Effector CD4-positive, alpha-beta T cell (primary cell): ENCODE measurements at regions not wholly inside any gene's neighbourhood (a gene's known extent, or its start where the extent isn't known, plus 50 kb on each side); places are given as distances from the start of the nearest gene placed in this dataset.
"Not testable (repeated sequence)": the region's sequence is repeated elsewhere in the genome, so short reads cannot be mapped to it uniquely, and the experiment has no call there.

Source experiments
- DNase-seq: peaks from one replicate; pipeline ENCODE4 v3.0.0-alpha.2; 2020

DNA sequence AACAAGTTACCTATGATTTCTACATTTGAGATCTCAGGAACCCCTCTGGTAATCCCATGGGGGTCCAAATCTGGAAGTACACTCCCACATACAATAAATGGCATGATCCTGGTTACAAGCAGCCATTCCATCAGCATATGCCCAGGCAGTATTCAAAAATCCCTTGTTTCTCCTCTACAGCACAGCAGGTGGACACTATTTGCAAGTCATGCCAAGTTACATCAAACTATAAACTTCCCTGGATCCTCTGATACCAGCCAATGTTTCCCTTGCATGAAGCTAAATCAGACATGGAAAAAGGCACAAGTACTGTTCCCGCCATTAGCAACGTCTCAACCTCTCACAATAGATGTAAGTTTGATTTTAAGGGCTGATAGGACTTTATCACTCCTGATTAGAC, 134.5 kb upstream of the PRSS16 start:
- DNase-seq = no peak

DNA sequence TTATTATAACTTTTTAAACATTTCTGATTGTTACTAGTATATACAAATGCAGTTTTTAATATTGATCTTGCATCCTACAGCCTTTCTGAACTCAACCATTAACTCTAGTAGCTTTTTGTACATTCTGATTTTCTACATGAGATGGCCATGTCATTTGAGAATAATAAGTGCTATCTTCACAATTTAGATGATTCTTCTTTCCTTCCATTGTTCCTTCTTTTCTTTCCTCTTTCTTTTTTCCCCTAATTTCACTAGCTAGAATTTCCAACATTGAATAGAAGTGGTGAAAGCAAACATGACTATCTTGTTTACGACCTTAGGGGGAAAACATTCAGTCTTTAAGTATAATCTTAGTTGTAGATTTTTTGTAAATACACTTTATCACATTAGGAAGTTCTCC, 128.2 kb upstream of the PRSS16 start:
- no peak for DNase-seq

DNA sequence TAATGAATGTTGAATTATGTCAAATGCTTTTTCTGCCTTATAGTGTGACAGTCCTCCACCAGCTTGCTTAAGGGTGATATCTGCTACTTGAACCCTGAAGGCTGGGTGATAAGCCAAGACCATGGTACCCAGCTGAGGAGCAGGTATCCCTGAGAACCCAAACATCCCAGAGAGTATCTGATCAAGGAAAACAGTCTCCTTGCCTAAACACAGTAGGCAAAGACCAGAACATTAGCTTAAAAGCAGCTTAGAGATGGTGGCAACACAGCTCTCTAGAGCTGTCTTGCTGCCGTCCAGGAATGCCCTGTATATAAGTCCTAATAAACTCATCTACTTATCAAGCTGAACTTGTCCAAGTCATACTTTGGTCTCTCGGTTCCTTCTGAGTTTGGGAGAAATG, 127.7 kb upstream of the PRSS16 start:
- DNase-seq = no peak

DNA sequence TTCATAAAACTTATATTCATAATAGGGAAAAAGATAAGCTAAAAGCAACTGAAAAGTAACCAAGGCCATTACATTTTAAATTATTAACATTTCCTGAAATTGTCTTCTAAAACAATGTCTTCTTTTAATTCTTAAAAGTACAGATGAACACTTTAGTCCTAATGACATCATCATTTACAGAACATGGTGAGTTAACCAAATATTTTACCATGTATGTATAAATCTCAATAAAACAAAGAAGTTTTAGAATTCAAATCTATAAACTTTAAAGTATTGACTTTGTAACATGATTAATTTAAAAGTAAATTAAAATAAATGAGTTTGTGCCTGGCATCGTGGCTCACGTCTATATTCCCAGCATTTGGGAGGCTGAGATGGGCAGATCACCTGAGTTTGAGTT, 125.9 kb upstream of the PRSS16 start:
- DNase-seq = no peak

DNA sequence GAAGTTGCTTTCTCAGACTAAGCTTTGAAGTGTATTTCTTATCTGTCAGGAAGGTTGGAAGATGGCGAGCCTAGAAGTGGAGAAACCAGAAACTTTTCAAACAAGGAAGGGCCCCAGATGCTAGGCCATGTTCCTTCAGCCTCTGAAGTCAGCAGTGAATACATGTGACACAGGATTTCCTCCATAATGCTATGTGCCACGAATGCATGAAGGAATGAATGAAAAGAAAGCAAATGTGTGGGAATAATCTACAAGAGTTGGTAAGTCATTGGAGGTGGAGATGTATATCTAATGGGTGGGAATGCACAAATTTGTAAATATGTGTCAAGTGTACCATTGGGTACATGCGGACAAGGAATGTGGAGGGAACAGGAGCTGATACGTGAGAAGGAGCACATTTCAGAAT, 123.2 kb upstream of the PRSS16 start:
- no peak for DNase-seq

DNA sequence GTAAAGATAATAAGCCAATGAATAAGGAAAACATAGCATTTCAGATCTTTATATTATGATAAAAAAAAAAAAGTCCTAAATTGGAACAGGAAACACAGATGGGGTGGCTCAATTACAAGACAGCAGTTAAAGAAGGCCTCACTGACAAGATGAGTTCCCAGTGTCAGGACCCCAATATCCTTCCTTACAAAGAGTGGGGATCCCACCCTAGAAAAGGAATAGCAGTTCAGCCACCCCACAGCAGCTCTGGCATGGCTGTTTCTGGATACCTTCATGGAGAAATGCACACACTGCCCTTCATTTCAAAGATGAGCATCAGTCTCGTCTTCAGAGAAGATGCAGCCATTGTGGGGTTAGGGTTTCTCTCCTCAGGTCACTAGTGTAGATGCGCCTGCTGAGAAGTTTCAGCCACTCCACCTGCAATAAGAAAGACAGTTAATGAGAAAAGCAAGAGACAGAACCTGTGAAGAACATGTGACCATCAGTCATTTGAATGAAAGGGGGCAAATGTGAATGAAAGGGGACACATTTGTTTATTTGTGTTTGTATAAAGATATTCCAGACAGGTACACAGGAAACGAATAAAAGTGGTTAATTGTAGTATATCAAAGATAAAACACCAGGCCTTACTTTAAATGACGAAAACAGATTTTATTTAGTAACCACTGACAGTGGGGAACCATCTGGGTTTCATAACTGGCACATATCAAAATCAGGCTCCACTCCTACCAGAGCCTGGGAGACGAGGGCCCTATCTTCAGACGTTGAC, 121.3 kb upstream of the PRSS16 start:
- no peak for DNase-seq

DNA sequence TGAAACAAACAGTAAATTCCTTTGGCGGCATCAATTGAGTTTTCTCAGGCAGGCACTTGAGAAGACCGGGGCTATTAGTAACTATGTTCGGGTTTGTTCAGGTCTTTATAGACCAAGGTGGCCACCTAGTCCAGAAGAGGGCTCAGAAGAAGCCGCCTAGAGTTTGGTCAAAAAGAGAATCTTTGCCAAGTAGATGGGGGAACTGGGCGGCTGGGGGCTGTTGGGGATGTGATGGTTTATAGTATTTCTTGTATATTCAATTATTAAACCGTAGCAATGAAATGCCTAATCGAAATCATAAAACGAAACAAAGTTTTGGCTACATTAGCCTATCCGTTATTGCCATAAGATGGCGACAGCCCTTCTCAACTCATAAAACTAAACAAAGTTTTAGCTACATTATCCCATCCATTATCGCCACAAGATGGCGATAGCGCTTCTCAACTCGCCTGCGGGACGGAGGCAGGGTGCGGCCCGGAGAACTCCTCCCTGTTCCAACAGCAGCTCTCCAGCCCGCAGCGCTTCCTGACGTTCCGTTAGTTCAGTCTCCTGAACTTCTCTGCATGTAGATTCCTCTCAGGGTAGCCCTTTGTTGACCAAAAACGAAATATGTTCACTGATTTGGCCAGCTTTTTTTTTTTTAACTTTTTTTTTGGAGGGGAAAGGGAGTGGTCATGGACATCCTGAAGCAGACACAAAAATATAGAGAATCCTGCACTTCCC, 120.5 kb upstream of the PRSS16 start:
- DNase-seq = peak; percentile 77

DNA sequence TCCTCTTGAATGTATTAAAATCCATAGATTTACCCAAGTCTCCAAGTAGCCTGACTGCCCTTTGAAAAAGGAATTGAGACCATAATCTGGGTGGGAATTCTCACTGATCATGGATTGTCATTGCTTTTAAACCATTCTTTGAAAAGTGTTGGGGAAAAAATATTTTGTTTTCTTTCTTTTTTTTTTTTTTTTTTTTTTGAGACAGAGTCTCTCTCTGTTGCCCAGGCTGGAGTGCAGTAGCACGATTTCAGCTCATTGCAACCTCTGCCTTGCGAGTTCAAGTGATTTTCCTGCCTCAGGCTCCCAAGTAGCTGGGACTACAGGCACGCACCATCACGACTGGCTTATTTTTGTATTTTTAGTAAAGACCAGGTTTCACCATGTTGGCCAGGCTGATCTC, 119.6 kb upstream of the PRSS16 start:
- not testable (repeated sequence) for DNase-seq

DNA sequence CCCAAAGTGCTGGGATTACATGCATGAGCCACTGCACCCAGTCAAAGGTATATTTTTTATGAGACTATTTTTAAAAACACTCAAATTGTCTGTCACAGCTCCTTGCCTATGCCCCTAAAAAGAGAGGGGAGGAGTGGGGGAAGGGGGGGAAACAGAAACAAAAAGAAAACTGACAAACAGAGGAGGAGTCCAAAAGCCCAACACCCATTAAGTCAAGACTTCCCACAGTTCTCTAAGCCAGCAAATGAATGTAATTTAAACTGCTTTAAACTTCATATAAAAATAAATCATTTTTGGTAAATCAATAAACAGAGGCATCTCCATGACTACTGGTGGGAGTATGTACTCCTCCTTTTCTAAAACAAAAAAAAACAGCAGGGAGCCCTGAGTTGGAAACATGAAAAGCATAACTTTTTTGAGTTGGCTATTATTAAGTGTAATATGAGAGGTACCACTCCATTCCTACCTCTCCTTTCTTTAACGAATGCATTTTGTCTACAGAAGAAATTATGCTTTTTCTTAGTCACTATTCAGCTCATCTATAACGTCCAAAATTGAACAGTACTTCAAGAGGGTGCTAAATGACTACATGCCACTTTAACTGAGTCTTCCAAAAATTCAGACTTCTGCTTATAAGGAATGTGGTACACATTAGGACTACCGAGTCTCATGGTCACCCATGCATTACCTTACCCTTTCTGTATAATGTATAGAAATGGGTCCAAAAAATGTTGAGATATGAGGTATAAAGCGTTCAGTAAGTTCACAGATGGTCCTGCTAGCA, 119.0 kb upstream of the PRSS16 start:
- DNase-seq = no peak

DNA sequence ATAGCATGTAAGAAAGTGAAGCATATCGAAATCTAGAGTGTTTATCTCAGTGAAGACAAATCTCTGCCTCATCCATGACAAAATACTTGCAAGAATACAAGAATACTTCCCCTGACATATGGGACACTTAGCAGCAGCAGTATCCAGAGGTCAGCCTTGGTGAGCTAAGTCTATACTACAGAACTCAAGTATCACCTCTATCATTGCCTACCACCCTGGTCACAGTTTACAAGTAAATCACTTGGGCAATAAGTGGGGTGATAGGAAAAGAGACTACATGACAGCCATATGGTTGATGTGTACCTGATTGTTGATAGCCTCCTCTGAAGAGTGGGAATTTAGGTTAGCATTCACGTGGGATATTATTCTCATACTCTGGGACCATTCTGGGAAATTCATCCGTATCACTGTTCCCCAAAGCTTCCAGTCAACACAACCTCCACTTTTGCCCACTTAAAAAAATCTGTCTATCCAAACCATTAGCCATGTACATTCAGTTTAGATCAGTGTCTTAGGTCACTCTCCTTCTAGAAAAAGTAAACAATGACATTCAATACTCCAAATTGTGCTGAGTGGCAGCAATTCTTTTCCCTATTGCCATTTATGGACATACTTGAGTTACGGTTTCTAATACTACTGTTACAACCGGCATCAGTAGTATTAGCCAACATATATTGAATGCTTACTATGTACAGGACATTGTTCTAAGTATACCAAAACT, 118.2 kb upstream of the PRSS16 start:
- DNase-seq = no peak

DNA sequence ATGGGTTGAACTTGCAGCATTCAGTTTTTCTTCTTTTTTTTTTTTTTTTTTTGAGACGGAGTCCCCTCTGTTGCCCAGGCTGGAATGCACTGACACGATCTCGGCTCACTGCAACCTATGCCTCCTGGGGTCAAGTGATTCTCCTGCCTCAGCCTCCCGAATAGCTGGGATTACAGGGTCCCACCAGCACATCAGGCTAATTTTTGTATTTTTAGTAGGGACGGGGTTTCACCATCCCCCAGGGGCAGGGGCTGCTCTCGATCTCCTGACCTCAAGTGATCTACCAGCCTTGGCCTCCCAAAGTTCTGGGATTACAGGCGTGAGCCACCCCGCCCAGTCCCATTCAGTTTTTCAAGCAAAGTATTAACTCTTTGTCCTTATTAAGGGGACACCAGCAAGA, 117.6 kb upstream of the PRSS16 start:
- DNase-seq = no peak

DNA sequence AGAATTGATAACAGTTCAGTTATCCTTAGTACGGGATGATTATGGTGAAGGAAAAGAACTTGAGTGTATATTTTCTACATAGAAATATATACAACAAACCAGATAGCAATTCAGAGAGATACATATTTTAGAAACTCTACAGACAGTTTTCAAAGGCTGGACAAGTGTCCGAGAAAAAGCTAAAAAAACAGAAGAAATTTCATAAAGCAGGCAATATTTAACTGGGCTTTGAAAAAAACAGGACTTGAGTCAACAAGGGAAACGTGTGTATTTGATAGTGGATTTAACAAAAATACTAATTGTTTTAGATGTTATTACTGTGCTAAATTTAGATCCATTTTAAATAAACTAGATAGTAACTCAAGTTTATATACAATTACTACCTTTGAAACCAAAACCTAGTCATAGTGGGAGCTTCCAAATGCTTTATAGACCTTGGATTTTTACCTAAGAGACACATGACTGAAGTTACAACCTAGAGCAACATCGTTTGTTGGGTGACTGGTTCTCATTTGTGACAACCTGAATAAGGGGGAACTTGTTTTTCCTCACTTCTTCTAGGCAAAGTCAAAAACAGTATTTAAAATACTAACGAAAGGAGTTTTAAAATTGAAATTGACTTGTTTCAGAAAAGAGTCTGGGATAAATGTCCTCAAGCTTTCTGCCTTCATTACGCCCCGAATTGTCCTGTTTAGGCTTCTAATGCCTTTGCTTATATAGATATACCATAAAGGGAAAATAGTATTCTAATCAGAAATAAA, 116.7 kb upstream of the PRSS16 start:
- DNase-seq = no peak

DNA sequence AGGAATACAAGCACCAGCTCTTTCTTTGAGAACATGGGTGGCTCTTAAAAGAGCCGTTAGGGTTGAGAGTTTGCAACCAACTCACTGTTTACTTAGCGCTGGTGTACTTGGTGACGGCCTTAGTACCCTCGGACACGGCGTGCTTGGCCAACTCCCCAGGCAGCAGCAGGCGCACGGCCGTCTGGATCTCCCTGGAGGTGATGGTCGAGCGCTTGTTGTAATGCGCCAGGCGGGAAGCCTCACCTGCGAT, 115.3 kb upstream of the PRSS16 start:
- DNase-seq = not testable (repeated sequence)

DNA sequence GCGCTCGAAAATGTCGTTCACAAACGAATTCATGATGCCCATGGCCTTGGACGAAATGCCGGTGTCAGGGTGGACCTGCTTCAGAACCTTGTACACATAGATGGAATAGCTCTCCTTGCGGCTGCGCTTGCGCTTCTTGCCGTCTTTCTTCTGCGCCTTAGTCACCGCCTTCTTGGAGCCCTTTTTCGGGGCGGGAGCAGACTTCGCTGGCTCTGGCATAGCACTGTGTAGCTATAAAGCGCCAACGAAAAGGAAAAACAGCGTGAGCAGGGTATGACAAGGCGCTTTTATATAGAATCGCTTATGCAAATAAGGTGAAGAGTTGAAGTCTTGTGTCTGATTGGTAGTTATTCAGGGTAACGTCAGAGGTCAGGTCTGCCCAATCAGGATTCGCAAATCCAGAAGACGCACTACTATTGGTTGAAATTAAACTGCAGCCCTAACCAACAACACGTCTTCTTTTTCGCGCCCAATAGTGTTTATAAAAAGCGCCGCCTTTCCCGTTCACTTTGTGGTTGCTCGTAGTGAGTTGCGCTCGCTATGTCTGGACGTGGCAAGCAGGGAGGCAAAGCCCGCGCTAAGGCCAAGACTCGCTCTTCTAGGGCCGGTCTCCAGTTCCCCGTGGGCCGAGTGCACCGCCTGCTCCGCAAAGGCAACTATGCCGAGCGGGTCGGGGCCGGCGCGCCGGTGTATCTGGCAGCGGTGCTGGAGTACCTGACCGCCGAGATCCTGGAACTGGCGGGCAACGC, 114.8 kb upstream of the PRSS16 start:
- peak; percentile 88 for DNase-seq

DNA sequence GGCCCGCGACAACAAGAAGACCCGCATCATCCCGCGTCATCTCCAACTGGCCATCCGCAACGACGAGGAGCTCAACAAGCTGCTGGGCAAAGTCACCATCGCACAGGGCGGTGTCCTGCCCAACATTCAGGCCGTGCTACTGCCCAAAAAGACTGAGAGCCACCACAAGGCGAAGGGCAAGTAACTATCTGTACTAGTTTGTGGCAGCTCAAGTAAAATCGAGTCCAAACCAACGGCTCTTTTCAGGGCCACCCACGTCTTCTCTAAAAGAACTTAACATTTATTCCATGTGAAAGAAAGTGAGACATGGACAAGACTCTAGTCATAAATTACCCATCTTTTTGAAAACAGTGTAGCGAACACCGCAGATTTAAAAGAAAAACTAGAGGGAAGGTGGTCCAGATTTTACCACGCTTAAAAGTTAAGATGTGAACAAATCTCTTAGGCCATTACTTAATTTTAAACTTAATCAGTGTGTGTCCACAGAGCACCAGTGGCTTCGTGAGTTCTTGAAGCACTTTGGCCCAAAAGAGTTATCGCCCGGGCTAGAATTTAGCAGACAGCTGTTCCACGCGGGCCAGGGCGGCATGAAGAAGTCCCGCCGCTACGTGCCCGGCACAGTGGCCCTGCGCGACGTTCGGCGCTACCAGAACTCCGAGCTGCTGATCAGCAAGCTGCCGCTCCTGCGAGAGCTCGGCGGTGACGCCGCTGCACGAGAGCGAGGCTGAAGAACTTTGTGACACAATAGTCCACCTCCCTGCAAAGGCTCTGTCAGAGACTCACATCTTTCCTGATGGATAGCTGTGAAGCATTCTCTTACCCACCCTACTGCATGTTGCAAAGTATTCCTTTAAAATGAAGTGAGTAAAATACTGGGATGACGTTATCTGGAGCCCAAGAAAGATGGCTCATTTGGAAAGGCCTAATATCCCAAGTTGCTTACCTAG, 113.9 kb upstream of the PRSS16 start:
- DNase-seq = peak; percentile 63

DNA sequence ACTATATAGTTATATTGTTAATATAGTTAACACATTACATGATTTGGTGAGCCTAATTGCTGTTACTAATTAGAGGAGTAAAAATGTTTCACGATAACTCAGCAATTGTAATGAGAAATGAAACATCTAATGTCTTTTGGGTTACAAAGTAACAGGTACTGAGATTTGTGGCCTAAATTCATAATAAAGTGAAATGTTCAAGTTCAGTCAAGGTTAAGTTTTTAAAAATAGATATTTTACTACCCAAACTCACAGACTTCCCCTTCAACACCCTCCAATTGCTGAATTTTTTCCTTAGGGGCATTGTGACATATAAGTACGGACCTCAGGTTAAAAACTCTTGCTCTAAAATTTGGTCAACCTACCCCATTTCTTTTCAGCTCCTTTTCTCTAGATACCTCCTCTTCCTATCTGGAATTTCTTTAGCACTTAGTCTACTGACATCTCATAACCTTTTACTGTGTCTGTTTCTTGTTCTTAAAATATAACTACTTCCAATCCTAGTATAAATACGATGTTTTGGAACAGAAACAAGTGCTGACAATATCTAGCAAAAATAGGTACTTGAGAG, 112.3 kb upstream of the PRSS16 start:
- no peak for DNase-seq

DNA sequence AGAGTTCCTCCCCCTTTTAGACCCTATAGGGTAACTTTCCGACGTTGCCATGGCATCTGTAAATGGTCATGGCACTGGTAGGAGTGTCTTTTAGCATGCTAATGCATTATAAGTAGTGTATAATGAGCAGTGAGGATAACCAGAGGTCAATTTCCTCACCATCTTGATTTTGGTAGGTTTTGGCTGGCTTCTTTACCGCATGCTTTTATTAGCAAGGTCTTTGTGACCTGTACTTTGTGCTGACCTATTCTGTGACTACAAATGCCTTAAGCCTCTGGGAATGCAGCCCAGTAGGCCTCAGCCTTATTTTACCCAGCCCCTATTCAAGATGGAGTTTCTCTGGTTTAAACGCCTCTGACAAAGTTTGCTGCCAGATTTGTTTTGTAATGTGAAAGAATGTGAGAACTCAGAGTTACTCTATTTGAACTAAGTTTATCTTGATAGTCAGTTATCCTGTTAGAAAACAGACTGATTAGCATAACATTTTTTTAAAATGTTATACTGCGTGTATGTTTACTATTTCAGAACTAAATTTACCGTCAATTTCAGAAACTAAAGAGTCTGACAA, 111.3 kb upstream of the PRSS16 start:
- no peak for DNase-seq

DNA sequence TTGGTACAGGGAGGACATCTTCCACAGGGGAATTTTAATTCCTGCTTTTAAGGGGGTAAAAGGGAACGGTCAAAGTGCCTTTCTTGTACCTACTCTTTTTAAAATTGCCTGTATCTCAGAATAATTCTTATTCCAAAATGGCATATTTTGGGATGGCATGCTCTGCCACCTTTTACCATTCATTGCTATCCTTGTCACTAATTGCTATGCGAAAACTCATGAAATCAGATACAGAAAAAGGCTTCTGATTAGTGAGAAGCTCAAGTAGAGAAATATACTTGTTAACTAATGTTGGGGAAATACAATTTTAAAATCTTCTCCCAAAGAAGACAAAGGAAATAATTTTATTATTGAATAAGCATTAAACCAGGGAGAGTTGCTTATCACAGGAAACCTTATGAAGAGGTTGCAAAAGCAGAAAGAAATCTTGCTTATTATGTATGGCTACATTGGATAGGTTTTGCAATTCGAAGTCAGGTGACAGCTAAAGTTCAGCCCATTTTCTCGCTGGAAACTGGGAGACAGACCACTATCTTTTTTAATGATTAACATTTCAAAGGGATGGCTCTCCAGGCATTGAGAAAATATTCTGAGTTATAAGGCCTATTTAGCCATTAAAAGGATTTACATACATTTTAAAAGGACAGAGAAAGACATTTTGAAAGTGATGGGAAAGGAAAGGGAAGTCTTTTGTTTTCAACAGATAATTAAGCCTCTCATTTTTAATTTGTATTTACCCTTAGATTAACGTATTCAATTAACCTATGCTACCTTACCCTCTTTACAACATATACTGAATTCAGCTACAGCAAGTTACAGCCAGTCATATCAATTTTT, 110.3 kb upstream of the PRSS16 start:
- DNase-seq = no peak

DNA sequence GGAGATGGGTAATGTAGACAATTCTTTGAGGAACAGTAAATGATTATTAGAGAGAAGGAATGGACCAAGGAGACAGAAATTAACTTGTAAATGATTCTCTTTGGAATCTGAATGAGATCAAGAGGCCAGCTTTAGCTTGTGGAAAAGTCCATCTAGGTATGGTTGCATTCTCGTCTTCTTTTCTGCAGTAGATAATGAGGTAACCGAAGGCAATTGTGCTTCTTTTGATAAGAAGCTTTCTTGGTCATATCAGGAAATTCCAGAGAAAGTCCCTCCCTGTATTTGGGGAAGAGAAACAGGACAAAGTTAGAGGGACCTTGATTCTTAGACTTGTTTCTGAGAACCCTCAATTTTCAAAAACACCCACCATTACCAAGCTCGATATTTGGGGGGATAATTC, 109.1 kb upstream of the PRSS16 start:
- no peak for DNase-seq
